ENCODE measurements at regions not wholly inside any gene's neighbourhood (a gene's known extent, or its start where the extent isn't known, plus 50 kb on each side); places are given as distances from the start of the nearest gene placed in this dataset.

DNA sequence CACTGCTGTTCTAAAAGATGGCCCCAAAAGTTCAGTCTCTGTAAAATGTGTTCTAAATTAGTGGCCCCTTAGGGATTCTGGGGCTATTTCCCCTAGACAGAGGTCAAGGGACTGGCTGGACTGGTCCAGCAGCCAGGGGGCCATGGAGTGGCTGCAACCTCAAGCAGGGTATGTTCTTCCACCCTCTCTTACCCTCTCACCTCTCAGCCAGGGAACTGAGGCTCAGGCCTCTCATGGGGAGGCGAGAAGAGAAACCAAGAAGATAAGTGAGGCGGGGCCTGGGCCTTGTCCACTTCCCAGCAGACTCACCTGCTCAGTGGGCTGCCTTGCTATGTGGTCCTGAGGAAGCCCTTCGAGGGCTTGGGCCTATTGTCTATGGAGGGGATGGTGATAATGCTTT lies 339.7 kb downstream of the MYCN start:
- Histone ChIP-seq H3K4me2 (ENCODE audit: low read length) (no peak overlapping the region), H3K27ac (ENCODE audit: low read depth, low read length, poor library complexity, severe bottlenecking) (no peak overlapping the region), H3K79me2 (ENCODE audit: insufficient read depth, low read length) (no peaks in the 10 kb centered on the region), H3K4me3 (ENCODE audit: low read depth, low read length, poor library complexity, severe bottlenecking) (no peak overlapping the region), H3K9ac (ENCODE audit: low read length) (no peak overlapping the region), H4K20me1 (ENCODE audit: insufficient read depth, low read length) (no peaks in the 10 kb centered on the region), H3K4me1 (ENCODE audit: insufficient read depth, low read length, severe bottlenecking) (no peaks in the 10 kb centered on the region), H3F3A (ENCODE audit: insufficient read depth, low read length) (no peaks in the 10 kb centered on the region), H3K27me3 (ENCODE audit: insufficient read depth, low read length) (no peaks in the 10 kb centered on the region), H3K9me2 (ENCODE audit: low read depth, low read length) (no peaks in the 10 kb centered on the region), H3K36me3 (ENCODE audit: insufficient read depth, low read length) (no peaks in the 10 kb centered on the region), H2AFZ (ENCODE audit: low read length) (no peak overlapping the region), H3K9me3 (ENCODE audit: low read length) (no peaks in the 10 kb centered on the region)
- TF ChIP-seq CTCF (IDR thresholded peaks at IDR 0.05; ENCODE audit: low read length) (no peak), EZH2 (IDR thresholded peaks at IDR 0.05; ENCODE audit: borderline replicate concordance, low read length) (no peak)

DNA sequence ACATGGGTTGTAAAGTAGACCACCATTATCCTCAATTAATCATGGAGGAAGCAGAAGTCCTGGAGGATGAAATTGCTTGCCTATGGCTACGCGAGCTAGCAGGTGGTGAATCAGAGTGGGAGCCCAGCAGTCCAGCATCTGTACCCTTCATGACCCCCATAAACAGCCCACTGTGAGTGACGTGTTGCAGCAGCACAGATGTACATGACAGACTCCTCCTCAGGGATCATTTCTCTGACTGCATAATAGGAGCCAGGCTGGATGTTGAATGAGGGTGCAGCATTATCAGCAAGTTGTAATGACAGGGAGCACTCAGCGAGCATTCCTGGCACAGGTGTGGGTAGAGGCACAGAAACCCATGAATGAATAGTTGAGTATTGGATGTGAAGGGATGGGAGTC lies 339.3 kb downstream of the MYCN start:
- Histone ChIP-seq H3K27ac (ENCODE audit: low read depth, low read length, poor library complexity, severe bottlenecking) (no peak overlapping the region), H3K4me2 (ENCODE audit: low read length) (no peak overlapping the region), H3K4me3 (ENCODE audit: low read depth, low read length, poor library complexity, severe bottlenecking) (no peak overlapping the region), H3F3A (ENCODE audit: insufficient read depth, low read length) (no peaks in the 10 kb centered on the region), H2AFZ (ENCODE audit: low read length) (no peak overlapping the region), H3K9me3 (ENCODE audit: low read length) (no peaks in the 10 kb centered on the region), H3K4me1 (ENCODE audit: insufficient read depth, low read length, severe bottlenecking) (no peaks in the 10 kb centered on the region), H3K9me2 (ENCODE audit: low read depth, low read length) (no peaks in the 10 kb centered on the region), H3K27me3 (ENCODE audit: insufficient read depth, low read length) (no peaks in the 10 kb centered on the region), H3K79me2 (ENCODE audit: insufficient read depth, low read length) (no peaks in the 10 kb centered on the region), H3K9ac (ENCODE audit: low read length) (no peak overlapping the region), H3K36me3 (ENCODE audit: insufficient read depth, low read length) (no peaks in the 10 kb centered on the region), H4K20me1 (ENCODE audit: insufficient read depth, low read length) (no peaks in the 10 kb centered on the region)
- TF ChIP-seq CTCF (IDR thresholded peaks at IDR 0.05; ENCODE audit: low read length) (no peak), EZH2 (IDR thresholded peaks at IDR 0.05; ENCODE audit: borderline replicate concordance, low read length) (no peak)

DNA sequence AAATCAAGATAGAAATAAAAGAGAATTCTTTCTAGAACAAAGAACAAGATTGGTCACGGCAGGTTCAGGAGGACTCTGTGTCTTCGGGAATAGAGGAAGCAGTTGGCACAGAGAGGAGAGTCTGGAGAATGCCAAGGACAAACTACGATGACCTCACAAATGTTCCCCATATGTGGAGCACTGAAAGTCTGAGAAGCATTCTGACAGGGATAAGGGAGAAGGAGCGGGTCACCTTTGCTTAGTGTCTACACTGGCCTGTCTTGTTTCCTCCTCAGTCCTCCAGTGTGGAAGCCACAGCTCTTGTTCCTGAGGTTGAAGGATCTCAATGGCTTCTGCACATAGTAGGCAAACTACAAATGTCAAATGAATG lies 338.8 kb downstream of the MYCN start:
- H3K4me1 ChIP-seq (ENCODE audit: insufficient read depth, low read length, severe bottlenecking) = no peaks in the 10 kb centered on the region
- H3K9me3 ChIP-seq (ENCODE audit: low read length) = no peaks in the 10 kb centered on the region
- no peak overlapping the region for H2AFZ ChIP-seq (ENCODE audit: low read length)
- no peaks in the 10 kb centered on the region for H3K27me3 ChIP-seq (ENCODE audit: insufficient read depth, low read length)
- H3K36me3 ChIP-seq (ENCODE audit: insufficient read depth, low read length) = no peaks in the 10 kb centered on the region
- H3K4me3 ChIP-seq (ENCODE audit: low read depth, low read length, poor library complexity, severe bottlenecking) = no peak overlapping the region
- TF ChIP-seq EZH2 (IDR thresholded peaks at IDR 0.05; ENCODE audit: borderline replicate concordance, low read length) = no peak
- H3K9ac ChIP-seq (ENCODE audit: low read length) = no peak overlapping the region
- H3F3A ChIP-seq (ENCODE audit: insufficient read depth, low read length) = no peaks in the 10 kb centered on the region
- no peaks in the 10 kb centered on the region for H4K20me1 ChIP-seq (ENCODE audit: insufficient read depth, low read length)
- H3K4me2 ChIP-seq (ENCODE audit: low read length) = no peak overlapping the region
- H3K9me2 ChIP-seq (ENCODE audit: low read depth, low read length) = no peaks in the 10 kb centered on the region
- H3K27ac ChIP-seq (ENCODE audit: low read depth, low read length, poor library complexity, severe bottlenecking) = no peak overlapping the region
- H3K79me2 ChIP-seq (ENCODE audit: insufficient read depth, low read length) = no peaks in the 10 kb centered on the region

DNA sequence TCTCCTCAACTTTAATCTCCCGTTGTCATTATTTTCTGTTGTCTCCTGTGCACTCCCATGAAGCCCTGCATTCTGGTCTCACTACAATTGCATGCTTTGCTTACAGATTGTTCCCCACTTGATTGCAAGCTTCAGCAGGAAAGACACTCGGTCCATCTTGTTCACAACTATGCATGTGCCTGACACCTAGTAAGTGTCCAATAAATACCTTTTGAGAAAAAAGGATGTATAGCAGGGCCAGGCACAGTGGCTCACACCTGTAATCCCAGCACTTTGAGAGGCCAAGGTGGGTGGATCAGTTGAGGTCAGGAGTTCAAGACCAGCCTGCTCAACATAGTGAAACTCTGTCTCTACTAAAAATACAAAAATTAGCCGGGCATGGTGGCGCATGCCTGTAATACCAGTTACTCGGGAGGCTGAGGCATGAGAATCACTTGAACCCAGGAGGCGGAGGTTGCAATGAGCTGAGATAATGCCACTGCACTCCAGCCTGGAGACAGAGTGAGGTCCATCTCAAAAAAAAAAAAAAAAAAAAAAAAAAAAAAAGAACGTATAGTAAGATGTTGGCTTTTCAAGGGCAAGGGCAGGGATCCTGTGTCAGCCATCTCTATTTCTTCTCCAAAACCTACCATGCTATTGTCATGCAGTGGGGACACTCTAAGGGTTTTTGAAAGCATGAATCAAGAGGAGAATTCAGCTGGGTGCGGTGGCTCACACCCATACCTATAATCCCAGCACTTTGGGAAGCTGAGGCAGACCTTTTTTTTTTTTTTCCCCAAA lies 338.3 kb downstream of the MYCN start:
- Histone ChIP-seq H3K4me3 (ENCODE audit: low read depth, low read length, poor library complexity, severe bottlenecking) (no peak overlapping the region), H3K4me2 (ENCODE audit: low read length) (no peak overlapping the region), H3K36me3 (ENCODE audit: insufficient read depth, low read length) (no peaks in the 10 kb centered on the region), H3F3A (ENCODE audit: insufficient read depth, low read length) (no peaks in the 10 kb centered on the region), H3K9me2 (ENCODE audit: low read depth, low read length) (no peaks in the 10 kb centered on the region), H3K4me1 (ENCODE audit: insufficient read depth, low read length, severe bottlenecking) (no peaks in the 10 kb centered on the region), H3K79me2 (ENCODE audit: insufficient read depth, low read length) (no peaks in the 10 kb centered on the region), H3K27me3 (ENCODE audit: insufficient read depth, low read length) (no peaks in the 10 kb centered on the region), H3K9ac (ENCODE audit: low read length) (no peak overlapping the region), H2AFZ (ENCODE audit: low read length) (no peak overlapping the region), H4K20me1 (ENCODE audit: insufficient read depth, low read length) (no peaks in the 10 kb centered on the region), H3K27ac (ENCODE audit: low read depth, low read length, poor library complexity, severe bottlenecking) (no peak overlapping the region), H3K9me3 (ENCODE audit: low read length) (no peaks in the 10 kb centered on the region)
- TF ChIP-seq EZH2 (IDR thresholded peaks at IDR 0.05; ENCODE audit: borderline replicate concordance, low read length) (no peak), CTCF (IDR thresholded peaks at IDR 0.05; ENCODE audit: low read length) (no peak)
